ACC112 (cell line): ENCODE measurements at regions not wholly inside any gene's neighbourhood (a gene's known extent, or its start where the extent isn't known, plus 50 kb on each side); places are given as distances from the start of the nearest gene placed in this dataset.
"Not testable (repeated sequence)": the region's sequence is repeated elsewhere in the genome, so short reads cannot be mapped to it uniquely, and the experiment has no call there.

Experiments used
- H2AFZ ChIP-seq: fragments of 200-600 bp; sonication (generic); one replicate; pipeline ENCODE4 v1.6.0; 2017; ENCODE audit warnings: antibody characterized with exemption, low read length; ENCODE audit not compliant: unreplicated experiment
- H3K27ac ChIP-seq: fragments of 200-600 bp; sonication (generic); 2 replicates; pipeline ENCODE4 v1.5.1; 2014; ENCODE audit warnings: low read depth, mild to moderate bottlenecking, antibody characterized with exemption, low read length, moderate library complexity
- H3K27me3 ChIP-seq: fragments of 200-600 bp; sonication (generic); 2 replicates; pipeline ENCODE4 v1.6.1; 2014; ENCODE audit warnings: mild to moderate bottlenecking, antibody characterized with exemption, low read length, moderate library complexity, mixed read lengths; ENCODE audit not compliant: insufficient read depth
- H3K36me3 ChIP-seq: fragments of 200-600 bp; sonication (generic); 2 replicates; pipeline ENCODE4 v1.6.1; 2016; ENCODE audit warnings: mild to moderate bottlenecking, antibody characterized with exemption, low read length, moderate library complexity, mixed read lengths; ENCODE audit not compliant: insufficient read depth
- H3K4me1 ChIP-seq: fragments of 200-600 bp; sonication (generic); one replicate; pipeline ENCODE4 v1.6.1; 2016; ENCODE audit warnings: low read length, mixed read lengths; ENCODE audit not compliant: insufficient read depth, unreplicated experiment, control insufficient read depth
- H3K4me3 ChIP-seq: fragments of 200-600 bp; sonication (generic); 2 replicates; pipeline ENCODE4 v1.5.1; 2014; ENCODE audit warnings: mild to moderate bottlenecking, low read depth, low read length
- H3K79me2 ChIP-seq: fragments of 200-600 bp; sonication (generic); one replicate; pipeline ENCODE4 v1.6.0; 2016; ENCODE audit warnings: low read length; ENCODE audit not compliant: control insufficient read depth, unreplicated experiment, insufficient read depth

DNA sequence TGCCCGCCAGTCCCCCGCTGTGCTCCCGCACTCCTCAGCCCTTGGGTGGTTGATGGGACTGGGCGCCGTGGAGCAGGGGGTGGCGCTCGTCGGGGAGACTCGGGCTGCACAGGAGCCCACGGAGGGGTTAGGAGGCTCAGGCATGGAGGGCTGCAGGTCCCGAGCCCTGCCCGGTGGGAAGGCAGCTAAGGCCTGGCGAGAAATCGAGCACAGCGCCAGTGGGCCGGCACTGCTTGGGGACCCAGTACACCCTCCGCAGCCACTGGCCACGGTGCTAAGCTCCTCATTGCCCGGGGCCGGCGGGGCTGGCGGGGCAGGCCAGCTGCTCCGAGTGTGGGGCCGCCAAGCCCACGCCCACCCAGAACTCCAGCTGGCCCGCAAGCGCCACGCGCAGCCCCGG lies 1496.5 kb upstream of the LRRTM3 start:
- not testable (repeated sequence) for H3K79me2 ChIP-seq, H3K4me3 ChIP-seq, H2AFZ ChIP-seq, H3K27me3 ChIP-seq, H3K4me1 ChIP-seq, H3K27ac ChIP-seq, H3K36me3 ChIP-seq

DNA sequence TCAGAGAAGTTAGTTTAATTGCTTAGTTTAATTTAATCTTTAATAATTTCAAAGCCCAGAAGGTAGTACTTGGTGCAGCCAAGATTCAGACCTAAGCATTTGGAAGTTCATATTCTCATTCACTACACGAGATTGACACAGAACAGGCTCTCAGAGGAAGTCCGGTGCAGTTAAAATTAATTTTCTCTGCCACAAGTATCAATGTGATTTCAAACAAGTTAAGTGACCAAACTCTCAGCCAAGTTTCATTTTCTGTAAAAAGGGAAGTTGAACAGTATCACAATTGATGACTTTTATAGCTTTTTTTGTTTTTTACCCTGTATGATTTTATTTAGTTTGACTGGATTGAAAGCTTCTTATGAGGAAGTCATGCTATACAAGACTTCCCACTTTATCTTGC lies 1494.9 kb upstream of the LRRTM3 start:
- H3K27ac ChIP-seq = no peak overlapping the region
- H3K4me3 ChIP-seq = no peak overlapping the region
- H3K36me3 ChIP-seq = no peaks in the 10 kb centered on the region
- H3K79me2 ChIP-seq = no peaks in the 10 kb centered on the region
- no peak overlapping the region for H2AFZ ChIP-seq
- no peaks in the 10 kb centered on the region for H3K4me1 ChIP-seq
- no peaks in the 10 kb centered on the region for H3K27me3 ChIP-seq

DNA sequence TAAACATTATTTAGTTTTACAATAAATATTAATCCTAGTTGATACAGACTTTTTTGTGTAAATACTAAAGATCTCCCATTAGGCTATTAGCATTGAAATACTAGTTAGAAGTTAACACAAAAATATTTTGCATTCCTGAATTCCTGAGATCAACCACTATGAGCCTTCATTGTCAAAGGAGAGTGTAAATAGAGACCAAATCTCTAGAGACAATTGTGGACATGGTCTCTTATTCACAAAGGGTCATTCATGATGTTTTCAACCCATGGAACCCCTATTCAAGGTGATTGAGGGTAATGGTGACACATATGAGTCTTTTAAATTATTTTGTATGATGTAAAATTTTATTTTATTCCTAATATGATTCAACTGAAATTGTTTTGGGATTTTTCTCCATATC lies 1454.8 kb upstream of the LRRTM3 start:
- H2AFZ ChIP-seq = no peak overlapping the region
- H3K27ac ChIP-seq = no peak overlapping the region
- H3K36me3 ChIP-seq = no peaks in the 10 kb centered on the region

GRCh38 chr10:65482848-65483247 lies 1443.0 kb upstream of the LRRTM3 start:
- H3K4me3 ChIP-seq = no peak overlapping the region
- H3K27me3 ChIP-seq = no peaks in the 10 kb centered on the region
- no peak overlapping the region for H3K27ac ChIP-seq
- H2AFZ ChIP-seq = no peak overlapping the region
- H3K79me2 ChIP-seq = no peaks in the 10 kb centered on the region
- H3K4me1 ChIP-seq = no peaks in the 10 kb centered on the region
- no peaks in the 10 kb centered on the region for H3K36me3 ChIP-seq

More for the DNA sequence above, 1454.8 kb upstream of the LRRTM3 start:
- H3K4me3 ChIP-seq = no peak overlapping the region
- H3K4me1 ChIP-seq = no peaks in the 10 kb centered on the region
- H3K79me2 ChIP-seq = no peaks in the 10 kb centered on the region
- H3K27me3 ChIP-seq = no peaks in the 10 kb centered on the region

GRCh38 chr10:65491799-65492198 lies 1434.0 kb upstream of the LRRTM3 start:
- no peaks in the 10 kb centered on the region for H3K36me3 ChIP-seq

GRCh38 chr10:65496541-65496940 lies 1429.3 kb upstream of the LRRTM3 start:
- Histone ChIP-seq H3K79me2 (no peaks in the 10 kb centered on the region), H3K27me3 (no peaks in the 10 kb centered on the region), H3K36me3 (no peaks in the 10 kb centered on the region), H3K27ac (no peak overlapping the region), H3K4me3 (no peak overlapping the region), H2AFZ (no peak overlapping the region), H3K4me1 (no peaks in the 10 kb centered on the region)

More at GRCh38 chr10:65491799-65492198, 1434.0 kb upstream of the LRRTM3 start:
- Histone ChIP-seq H2AFZ (no peak overlapping the region), H3K27ac (no peak overlapping the region), H3K4me3 (no peak overlapping the region), H3K27me3 (no peaks in the 10 kb centered on the region), H3K79me2 (no peaks in the 10 kb centered on the region), H3K4me1 (no peaks in the 10 kb centered on the region)

- no peaks in the 10 kb centered on the region for H3K27me3 ChIP-seq
- H3K79me2 ChIP-seq = no peaks in the 10 kb centered on the region
- no peak overlapping the region for H3K4me3 ChIP-seq
- no peaks in the 10 kb centered on the region for H3K4me1 ChIP-seq
- H3K36me3 ChIP-seq = no peaks in the 10 kb centered on the region
- H2AFZ ChIP-seq = no peak overlapping the region
- no peak overlapping the region for H3K27ac ChIP-seq
Observed at GRCh38 chr10:65497837-65498236, 1428.0 kb upstream of the LRRTM3 start.

GRCh38 chr10:65500716-65501115 lies 1425.1 kb upstream of the LRRTM3 start:
- no peak overlapping the region for H3K4me3 ChIP-seq
- no peaks in the 10 kb centered on the region for H3K36me3 ChIP-seq
- no peaks in the 10 kb centered on the region for H3K27me3 ChIP-seq
- no peaks in the 10 kb centered on the region for H3K79me2 ChIP-seq
- H3K4me1 ChIP-seq = no peaks in the 10 kb centered on the region
- no peak overlapping the region for H2AFZ ChIP-seq
- no peak overlapping the region for H3K27ac ChIP-seq

- Histone ChIP-seq H3K27me3 (no peaks in the 10 kb centered on the region), H3K4me3 (no peak overlapping the region), H3K36me3 (no peaks in the 10 kb centered on the region), H3K4me1 (no peaks in the 10 kb centered on the region), H3K79me2 (no peaks in the 10 kb centered on the region), H3K27ac (no peak overlapping the region), H2AFZ (no peak overlapping the region)
Observed at GRCh38 chr10:65501259-65501658, 1424.6 kb upstream of the LRRTM3 start.

- Histone ChIP-seq H3K27me3 (no peaks in the 10 kb centered on the region), H3K4me1 (no peaks in the 10 kb centered on the region), H3K27ac (no peak overlapping the region), H3K4me3 (no peak overlapping the region), H3K36me3 (no peaks in the 10 kb centered on the region), H2AFZ (no peak overlapping the region), H3K79me2 (no peaks in the 10 kb centered on the region)
Observed at GRCh38 chr10:65518379-65518778, 1407.5 kb upstream of the LRRTM3 start.

DNA sequence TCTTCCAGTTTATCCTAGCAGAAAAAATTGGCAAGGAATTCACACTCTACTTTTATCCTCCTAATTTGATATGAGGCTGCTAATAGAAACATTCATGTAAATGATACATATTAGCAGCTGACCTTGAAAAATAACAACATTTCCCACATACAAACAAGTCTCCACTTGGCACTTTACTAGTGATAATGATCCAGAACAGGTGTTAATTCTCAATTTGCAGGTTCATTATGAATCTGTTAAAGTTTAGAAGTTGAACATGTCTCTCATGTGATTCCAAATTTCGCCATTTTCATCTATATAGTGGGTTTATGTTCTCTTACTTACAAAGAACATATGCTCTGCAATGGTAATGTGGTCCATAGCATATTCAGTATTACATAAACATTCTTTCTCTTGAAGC lies 1396.8 kb upstream of the LRRTM3 start:
- H3K4me1 ChIP-seq = no peaks in the 10 kb centered on the region

More for the DNA sequence above, 1396.8 kb upstream of the LRRTM3 start:
- no peak overlapping the region for H3K27ac ChIP-seq
- H2AFZ ChIP-seq = no peak overlapping the region
- H3K27me3 ChIP-seq = no peaks in the 10 kb centered on the region
- no peaks in the 10 kb centered on the region for H3K36me3 ChIP-seq
- no peaks in the 10 kb centered on the region for H3K79me2 ChIP-seq
- no peak overlapping the region for H3K4me3 ChIP-seq
